Sigmoid colon (tissue), 4 donors: ENCODE measurements at regions not wholly inside any gene's neighbourhood (a gene's known extent, or its start where the extent isn't known, plus 50 kb on each side); places are given as distances from the start of the nearest gene placed in this dataset.
"Not testable (repeated sequence)": the region's sequence is repeated elsewhere in the genome, so short reads cannot be mapped to it uniquely, and the experiment has no call there.

Source experiments
- CTCF ChIP-seq, 4 experiments: fragments of 450-650 bp in 3 of 4; fragments of 200-600 bp in 1 of 4; IDR thresholded peaks; one replicate each; pipeline ENCODE4 v1.5.1; 2016 to 2019; ENCODE audit warnings: antibody characterized with exemption in 4 of 4, mild to moderate bottlenecking in 3 of 4, moderate library complexity in 2 of 4
- EP300 ChIP-seq, 4 donors: sonication (generic); formaldehyde crosslinking; IDR thresholded peaks; one replicate each; pipeline ENCODE4 v1.6.1; 2017; ENCODE audit warnings: antibody characterized with exemption in 4 of 4
- POLR2A ChIP-seq, 2 donors: fragments of 450-650 bp; IDR thresholded peaks; one replicate each; pipeline ENCODE4 v1.6.1; 2016; ENCODE audit warnings: antibody characterized with exemption in 2 of 2, mild to moderate bottlenecking in 2 of 2, moderate library complexity in 2 of 2
- POLR2AphosphoS5 ChIP-seq, 4 donors: sonication (generic); formaldehyde crosslinking; IDR thresholded peaks; one replicate each; pipeline ENCODE4 v1.6.1; 2017; ENCODE audit warnings: antibody characterized with exemption in 4 of 4

GRCh38 chrX:131682735-131683134 is 138.9 kb downstream of the OR13H1 start:
- not testable (repeated sequence) for TF ChIP-seq CTCF, POLR2A, POLR2AphosphoS5, EP300 (IDR thresholded peaks at IDR 0.05)
